HG02884 (cell line): ENCODE measurements at regions not wholly inside any gene's neighbourhood (a gene's known extent, or its start where the extent isn't known, plus 50 kb on each side); places are given as distances from the start of the nearest gene placed in this dataset.

Source experiments
- ATAC-seq: cut with Tn5 transposase; IDR thresholded peaks from one replicate; pipeline ENCODE4 v1.9.1; 2021; ENCODE audit warnings: mild to moderate bottlenecking, moderate library complexity; ENCODE audit not compliant: unreplicated experiment

DNA sequence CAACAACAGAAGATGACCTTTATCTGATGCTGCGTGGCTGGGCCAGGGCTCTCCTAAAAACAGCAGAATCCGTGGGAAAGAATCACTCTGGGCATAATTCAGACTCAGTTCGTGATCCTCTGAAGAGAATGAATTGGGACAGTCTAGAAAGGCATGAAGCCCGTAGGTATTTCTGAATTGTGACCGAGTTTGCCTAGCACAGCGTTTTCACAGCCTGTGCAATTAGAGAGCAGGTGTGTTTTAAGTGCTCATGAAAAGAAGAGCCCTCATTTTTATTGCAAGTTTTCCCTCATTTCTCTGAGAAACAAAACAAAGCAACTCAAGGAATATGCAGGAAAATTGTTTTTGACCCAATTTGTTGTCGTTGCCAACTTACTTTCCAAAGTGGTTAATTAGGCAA is 366.2 kb downstream of the WDR11 start:
- no peak for ATAC-seq

DNA sequence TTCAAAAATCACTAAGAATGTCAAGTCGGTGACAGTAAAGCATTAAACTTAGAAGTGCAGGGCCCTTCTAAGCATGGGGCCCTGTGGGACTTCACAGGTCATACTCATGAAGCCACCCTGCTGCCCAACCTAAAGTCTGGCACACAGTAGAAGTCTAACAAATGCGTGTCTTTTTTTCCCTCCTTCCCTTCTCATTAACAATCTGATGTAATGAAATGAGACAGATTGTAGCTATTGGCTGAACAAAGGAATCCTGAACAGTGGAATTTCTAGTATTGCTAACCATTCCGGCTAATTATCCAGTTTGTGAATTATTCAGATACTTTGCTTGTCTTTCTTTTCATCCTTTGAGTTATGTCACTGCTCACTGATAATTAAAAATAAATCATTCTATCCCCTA is 369.9 kb downstream of the WDR11 start:
- ATAC-seq: no peak

- no peak for ATAC-seq
Measured at GRCh38 chr10:121221991-121222390, 370.8 kb downstream of the WDR11 start.

GRCh38 chr10:121222842-121223241 is 371.7 kb downstream of the WDR11 start:
- no peak for ATAC-seq

DNA sequence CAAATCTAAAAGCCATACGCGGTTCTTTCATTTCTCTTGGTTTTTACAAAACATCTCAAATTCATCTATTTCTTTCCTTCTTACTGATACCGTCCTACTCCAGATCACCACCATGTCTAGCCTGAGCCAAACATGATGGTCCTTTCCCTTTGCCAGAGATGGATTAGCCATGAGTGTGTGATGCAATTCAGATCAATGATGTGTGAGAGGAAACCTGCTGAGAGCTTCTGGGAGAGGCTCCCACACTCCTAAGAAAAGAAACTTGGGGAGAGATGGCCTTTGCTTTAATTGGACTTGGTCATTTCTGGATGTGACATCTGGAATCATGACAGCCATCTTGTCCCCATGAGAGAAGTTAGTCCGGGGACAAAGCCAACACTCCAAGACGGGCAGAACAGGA is 367.2 kb downstream of the FGFR2 start:
- no peak for ATAC-seq

GRCh38 chr10:121232494-121232893 is 365.8 kb downstream of the FGFR2 start:
- ATAC-seq: no peak

DNA sequence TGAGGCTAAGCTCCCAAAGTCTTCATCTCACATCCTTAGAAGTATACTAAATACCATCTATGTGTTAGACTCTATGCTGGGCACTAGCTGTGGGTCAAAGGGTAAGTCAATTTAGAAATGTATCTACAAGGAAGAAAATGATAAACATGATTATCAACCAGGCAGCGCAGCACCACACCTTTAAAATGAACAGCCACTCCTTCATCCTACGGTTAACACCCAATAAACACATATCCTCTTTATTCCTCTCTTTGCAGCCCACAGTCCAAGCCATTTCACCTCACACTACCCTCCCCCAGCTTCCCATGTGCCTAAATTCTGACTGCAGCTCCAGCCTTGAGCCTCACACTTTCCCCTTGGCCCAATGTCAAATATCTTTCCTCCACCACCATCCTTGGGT is 362.6 kb downstream of the FGFR2 start:
- no peak for ATAC-seq

DNA sequence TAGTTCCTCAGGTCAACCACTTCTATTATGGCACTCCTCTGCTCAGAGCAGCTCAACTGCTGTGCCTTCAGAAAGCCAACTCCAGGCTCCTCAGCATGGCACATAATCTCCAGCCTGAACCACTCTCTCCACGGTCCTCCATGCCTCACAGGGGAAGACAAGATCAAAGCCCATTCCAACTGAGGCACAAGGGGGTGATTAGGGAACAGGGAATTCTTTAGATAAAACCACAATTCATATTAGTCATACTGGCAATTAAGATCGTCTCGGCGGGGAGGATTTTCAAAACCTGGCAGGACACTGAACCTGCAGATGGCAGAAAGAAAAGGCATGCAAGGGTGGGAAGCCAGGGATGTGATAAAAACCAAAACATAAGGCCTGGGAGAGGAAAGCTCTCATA is 361.6 kb downstream of the FGFR2 start:
- no peak for ATAC-seq

GRCh38 chr10:121237718-121238117 is 360.5 kb downstream of the FGFR2 start:
- ATAC-seq: no peak

- no peak for ATAC-seq
Measured at GRCh38 chr10:121240011-121240410, 358.2 kb downstream of the FGFR2 start.

DNA sequence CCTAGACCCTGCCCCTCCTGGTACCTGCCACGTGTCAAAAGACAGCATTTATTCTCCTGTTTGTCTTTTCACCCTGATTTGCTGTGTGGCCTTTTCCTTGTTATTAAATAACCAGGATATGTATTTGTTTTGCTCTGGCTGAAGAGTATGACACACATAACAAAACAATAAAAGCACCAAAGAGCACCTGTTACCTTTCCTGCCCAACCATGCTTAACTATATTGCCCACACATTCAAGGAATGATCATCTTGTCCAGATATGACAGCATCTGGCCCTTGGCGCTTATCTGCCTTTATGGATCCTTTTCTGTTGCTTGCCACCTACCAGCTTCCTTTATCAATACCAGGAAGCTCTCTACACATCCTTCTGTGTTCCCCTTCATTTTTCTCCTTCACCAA is 357.7 kb downstream of the FGFR2 start:
- ATAC-seq: no peak

DNA sequence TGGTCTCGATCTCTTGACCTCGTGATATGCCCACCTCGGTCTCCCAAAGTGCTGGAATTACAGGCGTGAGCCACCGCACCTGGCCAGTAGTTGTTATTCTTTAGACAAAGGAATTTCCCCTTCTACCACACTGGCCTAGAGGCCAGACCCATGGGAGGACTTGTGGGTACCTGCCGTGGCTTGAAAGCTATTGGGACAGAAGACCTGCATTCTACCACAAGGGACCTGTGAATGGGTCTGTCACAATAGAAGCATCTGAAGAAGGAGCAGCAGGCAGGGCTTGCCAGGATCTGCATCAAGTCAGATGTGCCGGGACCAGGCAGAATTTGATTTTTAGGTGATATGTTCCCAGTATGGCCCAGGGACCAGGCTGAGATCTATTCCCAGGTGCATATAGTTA is 356.9 kb downstream of the FGFR2 start:
- no peak for ATAC-seq

DNA sequence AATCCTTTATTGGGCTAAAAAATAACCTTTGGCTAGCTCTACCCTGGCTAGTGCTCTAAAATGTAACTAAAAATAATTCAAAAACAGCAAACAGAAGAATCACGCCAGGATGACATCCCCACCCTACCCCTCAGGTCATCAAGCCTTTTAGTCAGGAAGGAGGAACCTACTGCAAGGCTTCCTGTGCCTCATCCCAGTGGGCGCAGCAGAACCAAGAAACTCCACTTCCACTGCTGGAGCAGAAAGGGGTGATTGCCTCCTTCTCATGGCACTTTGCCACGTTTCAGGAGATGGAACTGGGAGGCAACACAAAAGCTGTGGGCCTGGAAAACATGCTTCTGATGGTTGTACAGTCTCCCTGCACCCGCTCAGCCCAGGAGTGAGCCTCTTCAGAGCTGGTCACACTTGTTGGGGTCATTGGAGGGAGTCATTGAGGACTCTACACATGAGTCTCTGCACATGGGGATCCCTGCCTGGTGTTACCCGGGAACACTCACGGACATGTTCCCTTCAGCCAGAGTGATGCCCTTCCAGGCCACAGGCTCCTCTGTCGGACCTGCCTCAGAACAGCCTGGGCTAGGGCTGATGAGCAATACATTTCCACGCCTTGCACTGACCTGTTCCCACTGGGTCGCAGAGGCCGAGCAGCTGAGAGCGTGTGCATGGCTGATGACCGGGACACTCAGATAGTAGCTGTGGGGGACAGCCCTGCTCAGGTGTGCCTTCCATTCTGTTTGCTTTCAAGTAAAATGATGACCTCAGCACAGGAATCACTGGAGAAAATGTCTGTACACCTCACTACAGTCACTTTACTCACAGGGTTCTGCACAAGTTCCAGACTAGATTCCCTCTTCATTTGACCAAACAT is 355.3 kb downstream of the FGFR2 start:
- ATAC-seq: no peak

GRCh38 chr10:121243609-121244241 is 354.5 kb downstream of the FGFR2 start:
- no peak for ATAC-seq

DNA sequence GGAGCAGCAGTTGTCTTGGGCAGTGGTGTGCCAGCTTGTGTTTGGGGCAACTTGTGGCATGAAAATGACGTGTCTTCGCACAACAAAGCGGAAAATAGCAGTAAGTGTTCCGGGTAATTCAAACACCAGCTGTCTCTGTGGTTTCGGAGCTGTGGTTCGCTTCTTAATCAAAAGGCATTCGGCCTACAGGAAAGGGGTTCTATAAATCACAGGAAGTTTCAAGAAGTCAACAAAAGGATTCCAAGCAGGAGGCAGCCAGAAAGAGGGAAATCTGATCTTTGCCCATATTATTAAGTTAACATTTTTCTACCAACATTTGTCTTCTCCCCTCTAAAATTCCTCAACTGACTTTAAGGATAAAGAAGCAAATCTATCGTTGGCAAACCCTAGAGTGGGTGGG is 353.4 kb downstream of the FGFR2 start:
- ATAC-seq: no peak

- ATAC-seq: no peak
Measured at GRCh38 chr10:121245754-121246153, 352.5 kb downstream of the FGFR2 start.

GRCh38 chr10:121248266-121248665 is 350.0 kb downstream of the FGFR2 start:
- no peak for ATAC-seq

DNA sequence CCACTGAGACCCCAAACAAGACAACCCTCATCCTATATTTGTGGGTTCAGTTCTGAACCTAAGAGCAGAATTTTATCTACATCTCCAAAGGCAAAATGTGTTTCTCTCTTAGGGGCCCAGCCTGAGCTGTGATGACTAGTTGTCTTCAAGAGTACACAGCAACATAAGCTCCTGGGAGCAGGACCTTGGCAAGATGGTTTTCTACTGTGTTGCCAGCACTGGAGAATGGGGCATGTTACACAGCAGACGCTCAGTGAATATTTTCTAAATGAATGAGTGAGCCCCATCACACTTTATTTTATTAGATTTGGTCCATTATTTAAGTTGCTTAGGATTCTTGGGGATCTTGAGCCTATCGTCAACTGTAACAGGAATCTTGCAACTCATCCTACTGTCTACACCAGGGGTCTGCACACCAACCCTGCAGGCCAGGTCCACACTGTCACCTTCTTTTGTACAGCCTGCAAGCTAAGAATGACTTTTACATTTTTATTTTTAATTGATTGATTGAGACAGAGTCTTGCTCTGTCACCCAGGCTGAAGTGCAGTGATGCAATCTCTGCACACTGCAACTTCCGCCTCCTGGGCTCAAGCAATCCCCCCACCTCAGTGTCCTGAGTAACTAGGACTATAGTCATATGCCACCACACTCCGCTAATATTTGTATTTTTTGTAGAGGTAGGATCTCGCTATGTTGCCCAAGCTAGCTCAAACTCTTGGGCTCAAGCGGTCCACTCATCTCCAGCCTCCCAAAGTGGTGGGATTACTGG is 347.1 kb downstream of the FGFR2 start:
- ATAC-seq: no peak

GRCh38 chr10:121252756-121253155 is 345.5 kb downstream of the FGFR2 start:
- no peak for ATAC-seq

DNA sequence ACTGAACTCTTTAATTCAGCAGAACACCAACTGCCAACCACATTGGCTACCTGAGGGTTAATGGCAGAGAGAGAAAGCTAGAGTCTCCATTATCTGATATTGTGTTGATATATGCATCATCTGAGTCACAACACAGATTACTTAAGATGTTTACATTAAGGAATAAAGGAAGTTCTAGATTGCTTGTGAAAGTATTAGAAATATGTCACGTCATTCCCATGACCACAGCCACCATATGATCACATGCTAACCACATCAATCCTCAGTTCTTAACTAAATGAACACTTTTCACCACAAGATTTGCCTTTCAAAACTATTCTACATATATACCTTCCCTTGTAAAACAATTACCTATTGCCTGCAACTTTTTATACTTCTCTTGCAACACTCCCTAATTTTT is 337.9 kb downstream of the FGFR2 start:
- no peak for ATAC-seq

DNA sequence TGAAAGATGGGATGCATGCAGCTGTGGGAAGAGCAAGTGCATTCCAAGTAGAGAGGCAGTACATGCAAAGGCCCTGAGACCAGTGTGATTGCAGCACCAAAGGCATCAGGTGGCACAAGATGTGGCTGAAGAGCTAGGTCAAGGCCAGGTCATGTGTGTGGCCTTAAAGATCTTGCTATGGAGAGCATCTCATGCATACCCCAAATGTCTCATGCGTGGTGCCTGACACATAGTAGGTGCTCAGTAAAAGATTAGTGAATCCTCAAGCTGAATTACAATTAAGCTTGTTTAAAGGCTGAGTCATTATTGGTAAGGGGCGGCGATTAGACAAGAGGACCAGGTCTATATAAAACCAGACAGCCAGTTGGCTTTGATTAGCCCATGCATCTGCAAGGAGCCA is 336.6 kb downstream of the FGFR2 start:
- ATAC-seq: no peak
